GM19463 (cell line): ENCODE measurements at regions not wholly inside any gene's neighbourhood (a gene's known extent, or its start where the extent isn't known, plus 50 kb on each side); places are given as distances from the start of the nearest gene placed in this dataset.
"Not testable (repeated sequence)": the region's sequence is repeated elsewhere in the genome, so short reads cannot be mapped to it uniquely, and the experiment has no call there.

Experiments used
- ATAC-seq: cut with Tn5 transposase; IDR thresholded peaks from one replicate; pipeline ENCODE4 v1.9.1; 2021; ENCODE audit warnings: mild to moderate bottlenecking, moderate library complexity; ENCODE audit not compliant: unreplicated experiment

- no peak for ATAC-seq
Measured at GRCh38 chr4:31236639-31237173, 516.5 kb downstream of the PCDH7 start.

- ATAC-seq: no peak
Measured at GRCh38 chr4:31237233-31237632, 517.1 kb downstream of the PCDH7 start.

GRCh38 chr4:31239886-31240285 lies 519.7 kb downstream of the PCDH7 start:
- ATAC-seq: no peak

GRCh38 chr4:31241504-31242106 lies 521.4 kb downstream of the PCDH7 start:
- ATAC-seq: no peak

GRCh38 chr4:31246856-31247255 lies 526.7 kb downstream of the PCDH7 start:
- no peak for ATAC-seq

GRCh38 chr4:31259119-31259518 lies 539.0 kb downstream of the PCDH7 start:
- ATAC-seq: no peak

- no peak for ATAC-seq
Measured at GRCh38 chr4:31261632-31262031, 541.5 kb downstream of the PCDH7 start.

GRCh38 chr4:31266094-31266493 lies 545.9 kb downstream of the PCDH7 start:
- ATAC-seq: not testable (repeated sequence)

GRCh38 chr4:31272331-31273061 lies 552.3 kb downstream of the PCDH7 start:
- ATAC-seq: no peak

- ATAC-seq: no peak
Measured at GRCh38 chr4:31275906-31276305, 555.7 kb downstream of the PCDH7 start.

GRCh38 chr4:31283679-31284078 lies 563.5 kb downstream of the PCDH7 start:
- no peak for ATAC-seq

- ATAC-seq: peak; percentile 32
Measured at GRCh38 chr4:31290836-31291235, 570.7 kb downstream of the PCDH7 start.

- ATAC-seq: peak; percentile 76
Measured at GRCh38 chr4:31291238-31291637, 571.1 kb downstream of the PCDH7 start.

GRCh38 chr4:31294655-31295480 lies 574.7 kb downstream of the PCDH7 start:
- ATAC-seq: no peak

GRCh38 chr4:31298737-31299136 lies 578.6 kb downstream of the PCDH7 start:
- ATAC-seq: no peak

GRCh38 chr4:31307029-31307428 lies 586.9 kb downstream of the PCDH7 start:
- no peak for ATAC-seq

- no peak for ATAC-seq
Measured at GRCh38 chr4:31324814-31325213, 604.6 kb downstream of the PCDH7 start.

- ATAC-seq: no peak
Measured at GRCh38 chr4:31325300-31325699, 605.1 kb downstream of the PCDH7 start.

- no peak for ATAC-seq
Measured at GRCh38 chr4:31327031-31327430, 606.9 kb downstream of the PCDH7 start.

GRCh38 chr4:31328932-31329331 lies 608.8 kb downstream of the PCDH7 start:
- ATAC-seq: no peak

- no peak for ATAC-seq
Measured at GRCh38 chr4:31334086-31334910, 614.1 kb downstream of the PCDH7 start.
